Omental fat pad (tissue), 3 donors: ENCODE measurements at regions not wholly inside any gene's neighbourhood (a gene's known extent, or its start where the extent isn't known, plus 50 kb on each side); places are given as distances from the start of the nearest gene placed in this dataset.

ENCODE experiments used
- ATAC-seq: fragments of 150-250 bp; one replicate; pipeline ENCODE4 v1.9.1; 2016; ENCODE audit warnings: mild to moderate bottlenecking, moderate library complexity; ENCODE audit not compliant: low FRiP score
- DNase-seq: peaks from one replicate; pipeline ENCODE4 v3.0.0-alpha.2; 2019; ENCODE audit warnings: low spot score
- CTCF ChIP-seq, 3 donors: fragments of 450-650 bp; IDR thresholded peaks; one replicate each; pipeline ENCODE4 v1.5.1; 2016 to 2017; ENCODE audit warnings: antibody characterized with exemption in 3 of 3, mild to moderate bottlenecking in 3 of 3, moderate library complexity in 2 of 3

- TF ChIP-seq CTCF (IDR thresholded peaks at IDR 0.05), result no peak
- ATAC-seq (no peak), DNase-seq (no peak)
Measured at GRCh38 chr9:113772121-113772810, 103.8 kb upstream of the ZNF618 start.

- no peak for ATAC-seq
- no peak for TF ChIP-seq CTCF (IDR thresholded peaks at IDR 0.05)
- no peak for DNase-seq
Measured at GRCh38 chr9:113774963-113775362, 101.1 kb upstream of the ZNF618 start.

- DNase-seq, result no peak
- no peak for TF ChIP-seq CTCF (IDR thresholded peaks at IDR 0.05)
- ATAC-seq, result no peak
Measured at GRCh38 chr9:113775749-113776148, 100.4 kb upstream of the ZNF618 start.

GRCh38 chr9:113776194-113776593 is 99.9 kb upstream of the ZNF618 start:
- no peak for ATAC-seq
- TF ChIP-seq CTCF (IDR thresholded peaks at IDR 0.05), result no peak
- no peak for DNase-seq

- ATAC-seq (no peak), DNase-seq (no peak)
- no peak for TF ChIP-seq CTCF (IDR thresholded peaks at IDR 0.05)
Measured at GRCh38 chr9:113781381-113781780, 94.7 kb upstream of the ZNF618 start.

GRCh38 chr9:113781896-113782295 is 94.2 kb upstream of the ZNF618 start:
- TF ChIP-seq CTCF (IDR thresholded peaks at IDR 0.05), result no peak
- ATAC-seq (no peak), DNase-seq (no peak)

GRCh38 chr9:113783475-113783874 is 92.6 kb upstream of the ZNF618 start:
- DNase-seq, result no peak
- TF ChIP-seq CTCF (IDR thresholded peaks at IDR 0.05), result no peak
- no peak for ATAC-seq
